ENCODE measurements at regions not wholly inside any gene's neighbourhood (a gene's known extent, or its start where the extent isn't known, plus 50 kb on each side); places are given as distances from the start of the nearest gene placed in this dataset.

DNA sequence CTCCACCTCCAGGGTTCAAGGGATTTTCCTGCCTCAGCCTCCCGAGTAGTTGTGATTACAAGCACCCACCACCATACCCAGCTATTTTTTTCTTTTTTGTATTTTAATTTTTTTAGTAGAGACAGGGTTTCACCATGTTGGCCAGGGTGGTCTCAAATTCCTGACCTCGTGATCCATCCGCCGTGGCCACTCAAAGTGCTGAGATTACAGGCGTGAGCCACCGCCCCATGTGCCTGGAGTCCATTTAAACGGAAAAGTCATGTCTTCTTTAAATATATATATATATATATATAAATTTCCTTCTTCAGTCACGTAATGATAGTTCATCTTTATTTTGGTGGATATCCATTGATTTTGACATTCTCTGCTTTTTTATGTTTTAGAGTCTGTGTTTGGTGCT is 264.0 kb upstream of the PITX2 start:
- Histone ChIP-seq H3K36me3 (ENCODE audit: insufficient read depth, low read length) (no peaks in the 10 kb centered on the region), H2AFZ (ENCODE audit: low read depth, low read length) (no peak overlapping the region), H3K9me3 (ENCODE audit: low read length) (no peaks in the 10 kb centered on the region), H3K4me3 (ENCODE audit: low read length) (no peak overlapping the region), H3K27me3 (ENCODE audit: insufficient read depth, low read length) (no peaks in the 10 kb centered on the region), H3K4me1 (ENCODE audit: insufficient read depth, low read length) (no peaks in the 10 kb centered on the region)

DNA sequence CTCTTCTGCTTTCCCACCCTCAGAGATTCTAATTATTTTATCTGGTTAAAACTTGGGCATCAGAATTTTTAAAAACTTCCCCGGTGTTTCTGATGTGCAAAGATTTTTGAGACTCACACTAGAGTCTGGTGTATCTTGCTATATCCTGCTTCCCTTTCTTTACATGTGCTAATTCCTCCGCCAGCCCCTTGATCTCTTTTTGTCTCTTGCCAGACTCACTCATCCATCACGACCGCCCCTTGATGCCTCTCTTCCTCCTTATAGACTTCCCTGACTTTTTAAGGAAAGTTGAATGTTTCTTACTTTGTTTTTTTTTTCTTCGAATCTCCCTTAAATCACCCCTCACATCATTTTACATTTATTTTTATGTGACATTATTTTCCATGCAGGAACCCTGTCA is 274.9 kb upstream of the PITX2 start:
- H3K4me3 ChIP-seq (ENCODE audit: low read length), result no peak overlapping the region
- no peaks in the 10 kb centered on the region for H3K9me3 ChIP-seq (ENCODE audit: low read length)
- no peaks in the 10 kb centered on the region for H3K4me1 ChIP-seq (ENCODE audit: insufficient read depth, low read length)
- no peak overlapping the region for H2AFZ ChIP-seq (ENCODE audit: low read depth, low read length)
- no peaks in the 10 kb centered on the region for H3K36me3 ChIP-seq (ENCODE audit: insufficient read depth, low read length)
- no peaks in the 10 kb centered on the region for H3K27me3 ChIP-seq (ENCODE audit: insufficient read depth, low read length)

DNA sequence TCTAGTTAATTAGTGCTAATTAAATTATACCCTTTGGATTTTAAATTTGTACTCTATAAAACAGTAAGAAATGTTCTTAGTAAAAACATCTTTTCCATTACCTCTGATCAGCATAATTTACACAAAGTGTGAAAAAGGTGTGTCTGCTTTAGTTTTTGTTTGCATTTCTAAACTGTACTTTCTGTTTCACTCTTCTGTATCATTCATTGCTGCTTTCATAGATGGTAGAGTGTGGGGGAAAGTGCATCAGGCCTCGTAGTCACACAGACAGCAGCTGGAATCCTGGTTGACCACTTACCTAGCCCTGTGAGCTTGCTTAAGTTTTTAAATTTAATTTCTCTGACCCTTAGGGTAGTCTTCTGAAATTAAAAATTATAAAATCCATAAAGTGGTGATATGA is 275.4 kb upstream of the PITX2 start:
- Histone ChIP-seq H3K9me3 (ENCODE audit: low read length) (no peaks in the 10 kb centered on the region), H3K4me1 (ENCODE audit: insufficient read depth, low read length) (no peaks in the 10 kb centered on the region), H3K27me3 (ENCODE audit: insufficient read depth, low read length) (no peaks in the 10 kb centered on the region), H2AFZ (ENCODE audit: low read depth, low read length) (no peak overlapping the region), H3K4me3 (ENCODE audit: low read length) (no peak overlapping the region), H3K36me3 (ENCODE audit: insufficient read depth, low read length) (no peaks in the 10 kb centered on the region)

DNA sequence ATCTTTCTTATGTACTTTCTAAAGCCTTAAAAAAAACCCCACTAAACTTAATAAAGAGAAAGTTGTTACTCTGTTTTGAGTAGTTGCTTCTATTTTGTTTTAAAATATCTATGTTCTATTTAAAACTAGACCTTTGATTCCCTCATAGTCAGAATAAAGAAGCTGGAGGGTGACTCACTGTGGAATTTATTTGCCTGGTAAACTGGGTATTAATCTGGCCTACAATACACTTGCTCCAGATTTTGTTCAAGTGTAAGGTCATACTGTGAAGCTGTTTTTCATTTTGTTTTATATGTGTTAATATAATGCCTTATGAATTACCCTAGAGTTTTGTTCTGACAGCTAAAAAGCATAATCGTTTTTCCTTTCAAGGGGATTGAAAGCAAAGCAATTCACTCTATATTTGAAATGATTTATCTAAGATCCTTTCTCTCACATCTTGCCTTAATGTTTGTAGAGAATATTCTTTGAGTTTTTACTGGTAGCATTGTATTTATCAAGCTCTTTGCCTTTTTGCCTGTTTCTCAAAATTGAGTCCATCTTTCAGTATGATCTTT is 277.4 kb upstream of the PITX2 start:
- no peaks in the 10 kb centered on the region for H3K27me3 ChIP-seq (ENCODE audit: insufficient read depth, low read length)
- H3K4me3 ChIP-seq (ENCODE audit: low read length), result no peak overlapping the region
- no peaks in the 10 kb centered on the region for H3K4me1 ChIP-seq (ENCODE audit: insufficient read depth, low read length)
- H3K36me3 ChIP-seq (ENCODE audit: insufficient read depth, low read length), result no peaks in the 10 kb centered on the region
- H3K9me3 ChIP-seq (ENCODE audit: low read length), result no peaks in the 10 kb centered on the region
- no peak overlapping the region for H2AFZ ChIP-seq (ENCODE audit: low read depth, low read length)

DNA sequence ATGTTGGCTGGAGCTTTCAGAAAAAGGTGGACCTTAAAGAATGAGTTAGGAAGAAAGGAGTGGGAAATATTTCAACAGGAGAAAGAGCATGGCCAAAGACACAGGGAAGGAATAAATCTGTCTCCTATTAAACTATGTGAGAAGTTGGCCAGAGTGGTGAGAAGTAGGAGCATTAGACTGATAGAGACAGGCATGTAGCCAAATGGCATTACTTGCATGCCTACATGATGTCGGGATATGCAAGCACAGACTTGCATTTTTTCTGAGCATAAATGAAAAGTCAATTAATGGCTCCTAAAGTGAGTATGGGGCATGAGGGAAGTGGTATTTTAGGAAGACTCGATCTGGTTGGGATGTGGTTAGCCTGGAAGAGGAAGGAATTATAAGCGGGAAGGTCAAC is 279.6 kb upstream of the PITX2 start:
- Histone ChIP-seq H3K36me3 (ENCODE audit: insufficient read depth, low read length) (no peaks in the 10 kb centered on the region), H3K9me3 (ENCODE audit: low read length) (no peaks in the 10 kb centered on the region), H3K4me3 (ENCODE audit: low read length) (no peak overlapping the region), H2AFZ (ENCODE audit: low read depth, low read length) (no peak overlapping the region), H3K27me3 (ENCODE audit: insufficient read depth, low read length) (no peaks in the 10 kb centered on the region), H3K4me1 (ENCODE audit: insufficient read depth, low read length) (no peaks in the 10 kb centered on the region)

DNA sequence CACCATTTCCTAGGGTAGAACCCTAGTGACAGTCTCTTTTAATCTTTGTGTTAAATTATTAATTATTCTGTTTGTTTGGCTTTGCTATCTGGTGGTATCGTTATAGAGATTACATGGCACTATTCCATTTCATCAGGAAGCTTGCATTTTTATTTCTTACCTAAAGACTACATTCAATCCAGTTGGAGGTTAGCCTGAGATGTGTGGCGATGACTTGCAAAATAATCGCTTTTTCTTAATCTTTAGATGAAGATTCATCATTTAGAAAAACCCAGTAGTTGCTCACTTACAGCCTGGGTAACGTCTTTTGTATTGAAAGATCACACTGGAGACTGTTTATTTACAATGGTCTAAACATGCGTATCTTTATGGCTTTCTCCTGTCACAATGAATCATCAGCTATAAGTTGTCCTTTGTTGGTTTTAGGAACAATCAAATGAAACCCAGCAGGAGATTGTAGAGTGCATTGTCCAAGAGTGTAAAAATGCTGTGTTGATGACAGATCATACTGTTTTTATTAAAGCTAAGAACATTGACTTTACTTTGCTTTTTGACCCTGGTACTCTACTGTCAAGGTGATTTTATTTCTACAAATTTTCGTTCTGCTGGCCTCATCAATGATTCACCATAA is 281.7 kb upstream of the PITX2 start:
- Histone ChIP-seq H3K4me3 (ENCODE audit: low read length) (no peak overlapping the region), H2AFZ (ENCODE audit: low read depth, low read length) (no peak overlapping the region), H3K4me1 (ENCODE audit: insufficient read depth, low read length) (no peaks in the 10 kb centered on the region), H3K9me3 (ENCODE audit: low read length) (no peaks in the 10 kb centered on the region), H3K27me3 (ENCODE audit: insufficient read depth, low read length) (no peaks in the 10 kb centered on the region), H3K36me3 (ENCODE audit: insufficient read depth, low read length) (no peaks in the 10 kb centered on the region)

DNA sequence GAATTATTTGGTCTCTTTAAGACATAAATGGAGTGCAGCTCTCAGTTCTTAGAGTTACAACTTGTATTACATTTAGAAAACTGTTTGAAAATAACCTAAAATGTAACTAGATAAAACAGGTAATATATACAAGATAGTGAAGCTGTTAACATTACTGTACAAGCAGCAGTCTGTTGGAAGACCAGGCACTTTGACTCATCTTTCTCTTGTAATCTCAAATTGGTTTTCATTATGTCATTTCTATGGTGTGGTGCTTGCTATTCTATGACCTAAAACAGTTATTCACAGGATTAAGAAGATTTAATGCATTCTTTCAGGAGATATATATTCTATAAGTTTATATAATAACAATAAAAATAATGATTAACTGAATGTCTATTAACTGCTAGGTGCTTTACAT is 282.5 kb upstream of the PITX2 start:
- Histone ChIP-seq H3K4me1 (ENCODE audit: insufficient read depth, low read length) (no peaks in the 10 kb centered on the region), H2AFZ (ENCODE audit: low read depth, low read length) (no peak overlapping the region), H3K9me3 (ENCODE audit: low read length) (no peaks in the 10 kb centered on the region), H3K4me3 (ENCODE audit: low read length) (no peak overlapping the region), H3K27me3 (ENCODE audit: insufficient read depth, low read length) (no peaks in the 10 kb centered on the region), H3K36me3 (ENCODE audit: insufficient read depth, low read length) (no peaks in the 10 kb centered on the region)

DNA sequence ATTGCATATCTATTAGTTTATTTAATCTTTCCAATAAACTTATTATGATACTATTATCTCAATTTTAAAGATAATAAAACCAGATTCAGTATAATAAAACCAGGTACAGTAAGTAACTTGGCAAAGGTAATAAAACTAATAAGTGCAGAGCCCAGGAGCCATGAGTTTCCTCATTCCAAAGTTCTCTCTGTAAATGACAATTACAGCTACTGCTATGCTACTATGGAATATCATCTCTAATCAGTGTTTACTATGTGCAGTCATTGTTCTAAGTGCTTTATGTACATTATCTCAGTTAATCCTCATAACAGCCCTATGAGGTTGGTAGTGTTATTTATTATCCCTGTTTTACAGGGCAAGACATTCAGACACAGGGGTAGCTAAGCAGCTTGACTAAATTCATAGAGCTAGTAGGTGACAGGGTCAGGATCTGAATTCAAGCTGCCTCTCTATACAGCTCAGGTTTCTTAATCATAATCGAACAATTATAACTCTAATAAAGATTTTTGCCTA is 285.0 kb upstream of the PITX2 start:
- Histone ChIP-seq H3K27me3 (ENCODE audit: insufficient read depth, low read length) (no peaks in the 10 kb centered on the region), H2AFZ (ENCODE audit: low read depth, low read length) (no peak overlapping the region), H3K4me3 (ENCODE audit: low read length) (no peak overlapping the region), H3K36me3 (ENCODE audit: insufficient read depth, low read length) (no peaks in the 10 kb centered on the region), H3K4me1 (ENCODE audit: insufficient read depth, low read length) (no peaks in the 10 kb centered on the region), H3K9me3 (ENCODE audit: low read length) (no peaks in the 10 kb centered on the region)

DNA sequence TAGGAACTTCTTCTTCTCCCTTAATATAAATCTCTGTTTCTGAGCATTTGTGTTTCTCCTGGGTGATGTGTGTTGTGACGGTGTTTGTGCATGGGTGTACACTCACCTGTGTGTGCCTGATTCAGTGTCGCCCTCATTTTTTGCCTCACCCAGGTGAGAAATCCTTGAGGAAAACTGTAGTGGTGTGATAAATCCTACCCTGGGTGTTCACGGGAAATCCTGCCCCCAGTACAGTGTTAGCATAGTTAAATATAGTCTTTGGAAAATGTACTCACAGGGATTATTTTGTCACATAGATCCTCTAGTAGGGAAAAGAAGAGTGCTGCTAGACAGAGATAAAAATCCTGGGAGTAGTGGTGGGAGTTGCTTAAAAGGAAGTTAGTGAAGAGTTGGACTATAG is 291.9 kb upstream of the PITX2 start:
- no peak overlapping the region for H3K4me3 ChIP-seq (ENCODE audit: low read length)
- no peaks in the 10 kb centered on the region for H3K9me3 ChIP-seq (ENCODE audit: low read length)
- H3K4me1 ChIP-seq (ENCODE audit: insufficient read depth, low read length), result no peaks in the 10 kb centered on the region
- no peaks in the 10 kb centered on the region for H3K36me3 ChIP-seq (ENCODE audit: insufficient read depth, low read length)
- no peaks in the 10 kb centered on the region for H3K27me3 ChIP-seq (ENCODE audit: insufficient read depth, low read length)
- H2AFZ ChIP-seq (ENCODE audit: low read depth, low read length), result no peak overlapping the region

DNA sequence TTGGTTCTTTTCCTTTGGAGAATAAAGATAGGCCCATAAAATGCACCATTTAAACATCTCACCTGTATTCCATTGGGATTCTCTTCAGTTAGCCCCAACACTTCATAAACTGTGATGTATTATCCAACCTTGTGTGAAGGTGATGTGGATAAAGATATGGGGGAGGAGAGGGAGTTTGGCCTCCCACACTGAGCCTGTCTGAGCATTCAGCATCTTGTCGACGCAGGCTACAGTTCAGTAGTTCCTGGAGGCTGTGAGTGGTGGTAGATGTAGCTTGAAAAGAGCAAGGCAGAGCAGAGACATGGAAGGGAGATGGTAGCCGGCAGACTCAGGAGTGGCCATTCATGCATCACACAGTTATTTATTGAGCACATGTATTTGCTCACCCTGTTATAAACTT is 292.4 kb upstream of the PITX2 start:
- H2AFZ ChIP-seq (ENCODE audit: low read depth, low read length), result no peak overlapping the region
- no peak overlapping the region for H3K4me3 ChIP-seq (ENCODE audit: low read length)
- H3K9me3 ChIP-seq (ENCODE audit: low read length), result no peaks in the 10 kb centered on the region
- no peaks in the 10 kb centered on the region for H3K36me3 ChIP-seq (ENCODE audit: insufficient read depth, low read length)
- no peaks in the 10 kb centered on the region for H3K4me1 ChIP-seq (ENCODE audit: insufficient read depth, low read length)
- no peaks in the 10 kb centered on the region for H3K27me3 ChIP-seq (ENCODE audit: insufficient read depth, low read length)

DNA sequence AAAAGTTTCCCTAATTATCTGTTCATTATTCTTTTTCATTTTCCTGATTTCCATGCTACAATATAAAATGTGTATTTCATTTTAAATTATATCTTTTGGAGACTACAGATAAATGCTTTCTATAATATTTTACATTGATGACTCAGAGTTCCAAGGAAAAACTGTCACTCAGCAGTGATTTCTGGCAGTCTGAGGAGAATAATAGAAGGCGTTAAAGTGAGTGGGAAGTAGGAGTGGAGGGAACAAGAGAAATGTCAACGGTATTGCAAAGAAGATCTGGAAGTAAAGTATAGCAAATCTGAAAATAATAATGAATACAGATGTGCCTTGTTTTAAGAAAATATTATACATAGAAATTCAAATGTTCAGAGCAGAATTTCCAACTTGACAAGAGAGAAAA is 293.6 kb upstream of the PITX2 start:
- Histone ChIP-seq H3K4me3 (ENCODE audit: low read length) (no peak overlapping the region), H3K36me3 (ENCODE audit: insufficient read depth, low read length) (no peaks in the 10 kb centered on the region), H2AFZ (ENCODE audit: low read depth, low read length) (no peak overlapping the region), H3K27me3 (ENCODE audit: insufficient read depth, low read length) (no peaks in the 10 kb centered on the region), H3K4me1 (ENCODE audit: insufficient read depth, low read length) (no peaks in the 10 kb centered on the region), H3K9me3 (ENCODE audit: low read length) (no peaks in the 10 kb centered on the region)

DNA sequence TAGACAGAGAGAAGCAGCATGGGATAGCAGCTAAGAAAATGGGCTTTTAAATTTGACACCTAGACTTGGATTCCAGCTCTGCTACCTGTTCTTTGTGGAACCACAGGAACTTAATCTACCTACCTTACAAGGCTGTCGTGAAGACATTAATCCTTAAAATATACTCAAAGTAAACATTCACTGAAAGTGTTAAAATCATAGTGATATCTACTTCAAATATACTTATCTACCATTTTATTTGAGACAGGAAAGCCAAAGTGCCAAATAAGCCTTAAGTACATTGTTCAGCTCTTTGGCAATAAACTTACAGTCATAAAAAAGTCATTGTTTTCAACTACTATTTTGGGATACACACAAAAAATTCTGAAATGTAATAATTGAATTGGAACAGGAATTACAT is 295.0 kb upstream of the PITX2 start:
- H2AFZ ChIP-seq (ENCODE audit: low read depth, low read length), result no peak overlapping the region
- H3K9me3 ChIP-seq (ENCODE audit: low read length), result no peaks in the 10 kb centered on the region
- no peaks in the 10 kb centered on the region for H3K4me1 ChIP-seq (ENCODE audit: insufficient read depth, low read length)
- no peak overlapping the region for H3K4me3 ChIP-seq (ENCODE audit: low read length)
- H3K27me3 ChIP-seq (ENCODE audit: insufficient read depth, low read length), result no peaks in the 10 kb centered on the region
- no peaks in the 10 kb centered on the region for H3K36me3 ChIP-seq (ENCODE audit: insufficient read depth, low read length)

DNA sequence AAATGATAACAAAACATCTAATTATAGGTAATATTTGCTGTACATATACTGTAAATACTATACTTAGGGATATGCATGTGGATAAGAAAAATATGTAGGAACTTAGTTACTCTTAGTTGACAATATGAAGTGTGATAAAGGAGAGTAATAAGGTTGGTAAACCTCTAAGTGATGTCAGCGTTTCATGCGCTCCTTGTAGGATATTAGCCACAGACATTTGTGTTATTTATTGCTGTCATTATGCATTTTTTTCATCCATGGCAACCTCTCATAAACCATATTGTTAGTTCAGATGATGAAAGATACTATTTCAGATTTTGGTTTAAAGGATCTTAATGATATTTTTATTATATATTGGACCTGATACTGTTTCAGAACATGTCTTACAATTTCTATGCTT is 298.1 kb upstream of the PITX2 start:
- H3K4me1 ChIP-seq (ENCODE audit: insufficient read depth, low read length), result no peaks in the 10 kb centered on the region
- H3K9me3 ChIP-seq (ENCODE audit: low read length), result no peaks in the 10 kb centered on the region
- H3K4me3 ChIP-seq (ENCODE audit: low read length), result no peak overlapping the region
- no peaks in the 10 kb centered on the region for H3K36me3 ChIP-seq (ENCODE audit: insufficient read depth, low read length)
- H3K27me3 ChIP-seq (ENCODE audit: insufficient read depth, low read length), result no peaks in the 10 kb centered on the region
- no peak overlapping the region for H2AFZ ChIP-seq (ENCODE audit: low read depth, low read length)

DNA sequence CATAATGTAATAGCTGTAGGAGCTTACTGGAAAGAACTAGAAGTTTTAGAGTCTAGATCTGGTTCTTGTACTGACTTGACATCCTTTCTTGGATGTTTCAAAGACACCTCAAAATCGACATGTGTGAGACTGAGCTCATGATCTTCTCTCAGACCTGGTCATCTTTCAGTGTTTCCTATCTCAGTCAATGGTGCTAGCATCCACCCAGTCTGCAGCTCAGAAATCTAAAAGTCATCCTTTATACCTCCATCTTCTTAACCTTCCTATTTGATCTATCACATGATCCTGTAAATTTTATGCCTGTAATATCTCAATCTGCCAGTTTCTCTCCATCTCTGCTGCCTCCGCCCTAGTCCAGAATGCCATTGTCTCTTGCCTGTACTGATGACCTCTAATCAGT is 301.9 kb upstream of the PITX2 start:
- Histone ChIP-seq H3K36me3 (ENCODE audit: insufficient read depth, low read length) (no peaks in the 10 kb centered on the region), H3K4me1 (ENCODE audit: insufficient read depth, low read length) (no peaks in the 10 kb centered on the region), H3K9me3 (ENCODE audit: low read length) (no peaks in the 10 kb centered on the region), H2AFZ (ENCODE audit: low read depth, low read length) (no peak overlapping the region), H3K27me3 (ENCODE audit: insufficient read depth, low read length) (no peaks in the 10 kb centered on the region), H3K4me3 (ENCODE audit: low read length) (no peak overlapping the region)
